ENCODE measurements at regions not wholly inside any gene's neighbourhood (a gene's known extent, or its start where the extent isn't known, plus 50 kb on each side); places are given as distances from the start of the nearest gene placed in this dataset.

- H3K4me1 Mint-ChIP-seq, result peaks cover 44% of the 10 kb centered on the region
- H3K9me3 Mint-ChIP-seq, result no peaks in the 10 kb centered on the region
- DNase-seq, result no peak
- Histone ChIP-seq H3K9me3 (ENCODE audit: control insufficient read depth, low read length) (no peaks in the 10 kb centered on the region), H3K4me3 (ENCODE audit: low read length) (no peak overlapping the region), H3K4me1 (ENCODE audit: control insufficient read depth, insufficient read depth, low read length) (peaks cover 19% of the 10 kb centered on the region), H3K27me3 (ENCODE audit: control insufficient read depth, insufficient read depth, low read length, poor library complexity, severe bottlenecking) (no peaks in the 10 kb centered on the region), H3K27ac (ENCODE audit: low read depth, low read length) (no peak overlapping the region), H3K9ac (ENCODE audit: extremely low read depth, low read length, poor library complexity, severe bottlenecking) (no peak overlapping the region), H3K36me3 (ENCODE audit: control insufficient read depth, insufficient read depth, low read length) (no peaks in the 10 kb centered on the region)
- H3K27me3 Mint-ChIP-seq (ENCODE audit: insufficient read depth), result peaks cover 23% of the 10 kb centered on the region
- 93 to 100% methylated on average over 1 of the region's 1 CpG for WGBS, 2 experiments (ENCODE audit: insufficient coverage in 1 of 2, insufficient read length in 1 of 2)
- H3K36me3 Mint-ChIP-seq (ENCODE audit: low read depth), result no peaks in the 10 kb centered on the region
- H3K4me3 Mint-ChIP-seq, result no peak overlapping the region
- no peak for TF ChIP-seq CTCF (conservative IDR thresholded peaks at IDR 0.05)
- no peak overlapping the region for H3K27ac Mint-ChIP-seq
Measured at GRCh38 chr11:127191689-127192088, 191.1 kb upstream of the KIRREL3 start.

GRCh38 chr11:127191261-127191660, 190.7 kb upstream of the KIRREL3 start:
- Mint-ChIP-seq H3K27ac (no peak overlapping the region), H3K4me1 (peaks cover 44% of the 10 kb centered on the region), H3K9me3 (no peaks in the 10 kb centered on the region), H3K4me3 (no peak overlapping the region), H3K36me3 (ENCODE audit: low read depth) (no peaks in the 10 kb centered on the region), H3K27me3 (ENCODE audit: insufficient read depth) (peaks cover 23% of the 10 kb centered on the region)
- Histone ChIP-seq H3K9ac (ENCODE audit: extremely low read depth, low read length, poor library complexity, severe bottlenecking) (no peak overlapping the region), H3K4me3 (ENCODE audit: low read length) (no peak overlapping the region), H3K4me1 (ENCODE audit: control insufficient read depth, insufficient read depth, low read length) (peaks cover 19% of the 10 kb centered on the region), H3K27ac (ENCODE audit: low read depth, low read length) (no peak overlapping the region), H3K9me3 (ENCODE audit: control insufficient read depth, low read length) (no peaks in the 10 kb centered on the region), H3K27me3 (ENCODE audit: control insufficient read depth, insufficient read depth, low read length, poor library complexity, severe bottlenecking) (no peaks in the 10 kb centered on the region), H3K36me3 (ENCODE audit: control insufficient read depth, insufficient read depth, low read length) (no peaks in the 10 kb centered on the region)
- DNase-seq, result no peak
- TF ChIP-seq CTCF (conservative IDR thresholded peaks at IDR 0.05), result no peak
- 74% methylated on average over 2 of the region's 3 CpGs; no CpG with 5 or more reads in 1 of the 2 experiments for WGBS, 2 experiments (ENCODE audit: insufficient coverage in 1 of 2, insufficient read length in 1 of 2)

GRCh38 chr11:127182586-127183203, 182.1 kb upstream of the KIRREL3 start:
- H3K36me3 ChIP-seq (ENCODE audit: control insufficient read depth, insufficient read depth, low read length), result no peaks in the 10 kb centered on the region
- Mint-ChIP-seq H3K4me3 (no peak overlapping the region), H3K4me1 (peaks cover 20% of the 10 kb centered on the region), H3K27me3 (ENCODE audit: insufficient read depth) (peaks cover 8% of the 10 kb centered on the region), H3K9me3 (no peaks in the 10 kb centered on the region), H3K27ac (no peak overlapping the region), H3K36me3 (ENCODE audit: low read depth) (no peaks in the 10 kb centered on the region)
- H3K4me3 ChIP-seq (ENCODE audit: low read length), result no peak overlapping the region
- H3K27me3 ChIP-seq (ENCODE audit: control insufficient read depth, insufficient read depth, low read length, poor library complexity, severe bottlenecking), result no peaks in the 10 kb centered on the region
- WGBS, 2 experiments (ENCODE audit: insufficient coverage in 1 of 2, insufficient read length in 1 of 2), result 78 to 81% methylated on average over 7 to 8 of the region's 8 CpGs
- H3K27ac ChIP-seq (ENCODE audit: low read depth, low read length), result no peak overlapping the region
- TF ChIP-seq CTCF (conservative IDR thresholded peaks at IDR 0.05), result no peak
- no peaks in the 10 kb centered on the region for H3K9me3 ChIP-seq (ENCODE audit: control insufficient read depth, low read length)
- H3K4me1 ChIP-seq (ENCODE audit: control insufficient read depth, insufficient read depth, low read length), result peaks cover 6% of the 10 kb centered on the region
- H3K9ac ChIP-seq (ENCODE audit: extremely low read depth, low read length, poor library complexity, severe bottlenecking), result no peak overlapping the region
- no peak for DNase-seq
